A673 (cell line): ENCODE measurements at regions not wholly inside any gene's neighbourhood (a gene's known extent, or its start where the extent isn't known, plus 50 kb on each side); places are given as distances from the start of the nearest gene placed in this dataset.

Source experiments
- BruUV-seq: library from RNA; stranded (reverse); fragments of 400-500 nt; replicated peaks from 2 replicates; lab custom pipeline; 2021; lab: Mats Ljungman, UMichigan
- CTCF ChIA-PET: fragments of 300-600 bp; sonication (Branson Sonifier 250); formaldehyde crosslinking; loops from one replicate; lab custom pipeline; 2022; ENCODE audit warnings: antibody characterized with exemption; lab: Charles Lee
- POLR2A ChIA-PET: fragments of 300-600 bp; sonication (Branson Sonifier 250); formaldehyde crosslinking; loops from one replicate; lab custom pipeline; 2022; ENCODE audit warnings: antibody characterized with exemption; ENCODE audit not compliant: low non-redundant PET; lab: Charles Lee
- DNase-seq: peaks from one replicate; pipeline ENCODE4 v3.0.0-alpha.2; 2015; ENCODE audit warnings: low spot score
- H3K27ac ChIP-seq: fragments of 200-600 bp; sonication (generic); 2 replicates; pipeline ENCODE4 v1.5.1; 2016; ENCODE audit warnings: mixed run types, low read depth, mild to moderate bottlenecking, mixed read lengths, antibody characterized with exemption, low read length; ENCODE audit not compliant: poor library complexity, severe bottlenecking
- H3K27me3 ChIP-seq: fragments of 200-600 bp; sonication (generic); replicated peaks from 2 replicates; pipeline ENCODE4 v1.6.1; 2017; ENCODE audit warnings: mixed run types, low read depth, mild to moderate bottlenecking, mixed read lengths, antibody characterized with exemption, low read length; ENCODE audit not compliant: insufficient read depth, poor library complexity
- H3K36me3 ChIP-seq: fragments of 200-600 bp; sonication (generic); 2 replicates; pipeline ENCODE4 v1.6.1; 2016; ENCODE audit warnings: mixed run types, mild to moderate bottlenecking, mixed read lengths, antibody characterized with exemption, low read length; ENCODE audit not compliant: insufficient read depth, poor library complexity, severe bottlenecking
- H3K4me1 ChIP-seq: fragments of 200-600 bp; sonication (generic); 2 replicates; pipeline ENCODE4 v1.6.1; 2017; ENCODE audit warnings: mixed run types, mild to moderate bottlenecking, mixed read lengths, antibody characterized with exemption, low read length; ENCODE audit not compliant: insufficient read depth, poor library complexity, severe bottlenecking
- H3K4me3 ChIP-seq: fragments of 200-600 bp; sonication (generic); 2 replicates; pipeline ENCODE4 v1.5.1; 2016; ENCODE audit warnings: low read depth, mixed run types, mild to moderate bottlenecking, mixed read lengths, low read length; ENCODE audit not compliant: poor library complexity, severe bottlenecking
- H3K9me3 ChIP-seq: fragments of 200-600 bp; sonication (generic); 2 replicates; pipeline ENCODE4 v1.6.1; 2016; ENCODE audit warnings: mixed run types, low read depth, mild to moderate bottlenecking, mixed read lengths, antibody characterized with exemption, low read length; ENCODE audit not compliant: poor library complexity, severe bottlenecking
- CTCF ChIP-seq: fragments of 300-800, 200-600 bp; sonication (generic); conservative IDR thresholded peaks from 2 replicates; pipeline ENCODE4 v1.5.1; 2017; ENCODE audit warnings: low read depth, mild to moderate bottlenecking, antibody characterized with exemption, low read length, moderate library complexity, mixed read lengths
- EZH2 ChIP-seq: fragments of 200-600 bp; sonication (generic); IDR thresholded peaks from 2 replicates; pipeline ENCODE4 v1.6.1; 2017; ENCODE audit warnings: borderline replicate concordance, low read depth, mild to moderate bottlenecking, mixed read lengths, antibody characterized with exemption, low read length; ENCODE audit not compliant: poor library complexity, severe bottlenecking
- intact Hi-C: fragments of 100-400 bp; cut with micrococcal nuclease; formaldehyde crosslinking; loops from one replicate; pipeline ENCODE4 v1.10.0; 2022; ENCODE audit not compliant: unreplicated experiment

GRCh38 chr1:208335371-208336136 is 91.4 kb upstream of the PLXNA2 start:
- no peaks in the 10 kb centered on the region for H3K27me3 ChIP-seq
- no peaks in the 10 kb centered on the region for H3K9me3 ChIP-seq
- CTCF ChIA-PET = no interaction called here
- no peak overlapping the region for H3K27ac ChIP-seq
- no peak overlapping the region for H3K4me3 ChIP-seq
- BruUV-seq = no TSS peak
- no peak for DNase-seq
- no peaks in the 10 kb centered on the region for H3K4me1 ChIP-seq
- no peak for TF ChIP-seq EZH2
- TF ChIP-seq CTCF = no peak
- intact Hi-C loops = no loop called here
- H3K36me3 ChIP-seq = no peaks in the 10 kb centered on the region
- POLR2A ChIA-PET = no interaction called here

- H3K9me3 ChIP-seq = no peaks in the 10 kb centered on the region
- no peaks in the 10 kb centered on the region for H3K27me3 ChIP-seq
- no peaks in the 10 kb centered on the region for H3K36me3 ChIP-seq
- intact Hi-C loops = no loop called here
- no peak overlapping the region for H3K27ac ChIP-seq
- no peak for TF ChIP-seq CTCF
- no peak for TF ChIP-seq EZH2
- H3K4me1 ChIP-seq = no peaks in the 10 kb centered on the region
- H3K4me3 ChIP-seq = no peak overlapping the region
- DNase-seq = no peak
- POLR2A ChIA-PET = no interaction called here
- CTCF ChIA-PET = no interaction called here
- BruUV-seq = no TSS peak
These were observed 91.9 kb upstream of the PLXNA2 start for GRCh38 chr1:208336137-208336518.

- Histone ChIP-seq H3K36me3 (no peaks in the 10 kb centered on the region), H3K4me3 (no peak overlapping the region), H3K4me1 (no peaks in the 10 kb centered on the region), H3K27ac (no peak overlapping the region), H3K9me3 (no peaks in the 10 kb centered on the region), H3K27me3 (peaks cover 8% of the 10 kb centered on the region)
- intact Hi-C loops = no loop called here
- CTCF ChIA-PET = no interaction called here
- POLR2A ChIA-PET = no interaction called here
- DNase-seq = no peak
- no TSS peak for BruUV-seq
- no peak for TF ChIP-seq EZH2
- no peak for TF ChIP-seq CTCF
These were observed 95.7 kb upstream of the PLXNA2 start for GRCh38 chr1:208339911-208340310.
